ENCODE measurements at regions not wholly inside any gene's neighbourhood (a gene's known extent, or its start where the extent isn't known, plus 50 kb on each side); places are given as distances from the start of the nearest gene placed in this dataset.

DNA sequence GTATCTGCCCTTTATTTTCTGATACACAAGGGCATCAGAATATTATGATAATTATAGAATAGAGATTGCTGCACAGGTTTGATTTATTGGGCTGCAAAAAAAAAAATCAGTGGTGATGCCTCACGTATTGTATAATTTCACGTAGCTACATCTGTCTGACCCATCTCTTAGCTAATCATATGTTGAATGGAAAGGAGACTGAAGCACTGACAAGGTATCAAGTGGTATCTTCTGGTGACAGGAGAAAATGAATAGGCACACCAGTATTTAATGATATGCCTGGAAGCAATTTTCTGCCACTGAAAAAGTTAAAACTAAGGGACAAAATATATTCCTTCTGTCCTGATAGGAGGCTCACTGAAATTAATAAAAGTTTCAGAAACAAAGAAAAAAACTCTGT is 837.2 kb upstream of the FBXO33 start:
- no peaks in the 10 kb centered on the region for H4K20me1 ChIP-seq (ENCODE audit: control insufficient read depth, insufficient read depth, insufficient read length)
- no peak overlapping the region for H3K14ac ChIP-seq (ENCODE audit: insufficient read depth, low read length)
- H3K9me3 ChIP-seq (ENCODE audit: control insufficient read depth, low read depth, low read length): no peaks in the 10 kb centered on the region
- H3K9ac ChIP-seq (ENCODE audit: extremely low read depth, insufficient read length, low read length): no peak overlapping the region
- no peak overlapping the region for H4K5ac ChIP-seq (ENCODE audit: insufficient read length, low read depth, low read length)
- TF ChIP-seq, protein P1, sequence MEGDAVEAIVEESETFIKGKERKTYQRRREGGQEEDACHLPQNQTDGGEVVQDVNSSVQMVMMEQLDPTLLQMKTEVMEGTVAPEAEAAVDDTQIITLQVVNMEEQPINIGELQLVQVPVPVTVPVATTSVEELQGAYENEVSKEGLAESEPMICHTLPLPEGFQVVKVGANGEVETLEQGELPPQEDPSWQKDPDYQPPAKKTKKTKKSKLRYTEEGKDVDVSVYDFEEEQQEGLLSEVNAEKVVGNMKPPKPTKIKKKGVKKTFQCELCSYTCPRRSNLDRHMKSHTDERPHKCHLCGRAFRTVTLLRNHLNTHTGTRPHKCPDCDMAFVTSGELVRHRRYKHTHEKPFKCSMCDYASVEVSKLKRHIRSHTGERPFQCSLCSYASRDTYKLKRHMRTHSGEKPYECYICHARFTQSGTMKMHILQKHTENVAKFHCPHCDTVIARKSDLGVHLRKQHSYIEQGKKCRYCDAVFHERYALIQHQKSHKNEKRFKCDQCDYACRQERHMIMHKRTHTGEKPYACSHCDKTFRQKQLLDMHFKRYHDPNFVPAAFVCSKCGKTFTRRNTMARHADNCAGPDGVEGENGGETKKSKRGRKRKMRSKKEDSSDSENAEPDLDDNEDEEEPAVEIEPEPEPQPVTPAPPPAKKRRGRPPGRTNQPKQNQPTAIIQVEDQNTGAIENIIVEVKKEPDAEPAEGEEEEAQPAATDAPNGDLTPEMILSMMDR (conservative IDR thresholded peaks at IDR 0.05): no peak
- H2BK20ac ChIP-seq (ENCODE audit: low read depth, low read length, poor library complexity, severe bottlenecking): no peak overlapping the region
- peaks cover 0 to 2% of the 10 kb centered on the region in 2 experiments; a peak in 1 of 4 replicates for H3K4me1 Mint-ChIP-seq
- no peak overlapping the region for H4K91ac ChIP-seq (ENCODE audit: insufficient read length, low read depth, low read length)
- H3K23ac ChIP-seq (ENCODE audit: insufficient read length, low read depth, low read length): no peak overlapping the region
- H3K27ac Mint-ChIP-seq: no peak overlapping the region
- H3K27ac ChIP-seq (ENCODE audit: insufficient read length, low read depth, low read length): no peak overlapping the region
- H3K27me3 Mint-ChIP-seq (ENCODE audit: low read depth): no peaks in the 10 kb centered on the region
- H2BK15ac ChIP-seq (ENCODE audit: low read depth, low read length): no peak overlapping the region
- H3K4me1 ChIP-seq (ENCODE audit: insufficient read depth, low read length): no peaks in the 10 kb centered on the region; the same call in 1 of the 2 replicates
- no peak overlapping the region for H2BK12ac ChIP-seq (ENCODE audit: insufficient read length, low read depth, low read length)
- H2AK5ac ChIP-seq (ENCODE audit: insufficient read length, low read length): no peak overlapping the region
- no peak overlapping the region for H3K4ac ChIP-seq (ENCODE audit: low read depth, low read length)
- H3K4me3 Mint-ChIP-seq: no peak overlapping the region
- H3T11ph ChIP-seq (ENCODE audit: low read length): no peak overlapping the region
- H3K23me2 ChIP-seq (ENCODE audit: insufficient read length, low read depth, low read length, poor library complexity, severe bottlenecking): no peaks in the 10 kb centered on the region
- no peak overlapping the region for H2BK120ac ChIP-seq (ENCODE audit: low read depth, low read length, poor library complexity, severe bottlenecking)
- no peak overlapping the region for H2BK5ac ChIP-seq (ENCODE audit: insufficient read length, low read length)
- no peaks in the 10 kb centered on the region for H3K79me1 ChIP-seq (ENCODE audit: insufficient read depth, low read depth, low read length, poor library complexity, severe bottlenecking)
- no peaks in the 10 kb centered on the region for H3K9me3 Mint-ChIP-seq
- H3K18ac ChIP-seq (ENCODE audit: insufficient read length, low read depth, low read length): no peak overlapping the region
- no peak overlapping the region for H2AFZ ChIP-seq (ENCODE audit: low read length)
- WGBS (ENCODE audit: extremely low coverage, insufficient read length, low lambda C conversion rate): no CpG with 5 or more reads among the region's 2 CpGs
- no peaks in the 10 kb centered on the region for H3K27me3 ChIP-seq (ENCODE audit: insufficient read depth, low read length)
- H3K4me2 ChIP-seq (ENCODE audit: insufficient read depth, insufficient read length, low read length): no peak overlapping the region
- no peak overlapping the region for H4K8ac ChIP-seq (replicated peaks; ENCODE audit: insufficient read length, low read depth, low read length)
- H3K36me3 Mint-ChIP-seq (ENCODE audit: insufficient read depth in 1 of 3, low read depth in 3 of 3): peaks cover 0 to 2% (median 0%) of the 10 kb centered on the region in 3 experiments; a peak in 1 of 7 replicates
- H3K79me2 ChIP-seq (ENCODE audit: insufficient read depth, low read length): no peaks in the 10 kb centered on the region
- DNase-seq: no peak
- H3K56ac ChIP-seq (ENCODE audit: insufficient read length, low read depth, low read length): no peak overlapping the region
